ENCODE measurements at regions not wholly inside any gene's neighbourhood (a gene's known extent, or its start where the extent isn't known, plus 50 kb on each side); places are given as distances from the start of the nearest gene placed in this dataset.
A peak's percentile ranks its signal among the peaks of the same experiment; 100 is the strongest.

DNA sequence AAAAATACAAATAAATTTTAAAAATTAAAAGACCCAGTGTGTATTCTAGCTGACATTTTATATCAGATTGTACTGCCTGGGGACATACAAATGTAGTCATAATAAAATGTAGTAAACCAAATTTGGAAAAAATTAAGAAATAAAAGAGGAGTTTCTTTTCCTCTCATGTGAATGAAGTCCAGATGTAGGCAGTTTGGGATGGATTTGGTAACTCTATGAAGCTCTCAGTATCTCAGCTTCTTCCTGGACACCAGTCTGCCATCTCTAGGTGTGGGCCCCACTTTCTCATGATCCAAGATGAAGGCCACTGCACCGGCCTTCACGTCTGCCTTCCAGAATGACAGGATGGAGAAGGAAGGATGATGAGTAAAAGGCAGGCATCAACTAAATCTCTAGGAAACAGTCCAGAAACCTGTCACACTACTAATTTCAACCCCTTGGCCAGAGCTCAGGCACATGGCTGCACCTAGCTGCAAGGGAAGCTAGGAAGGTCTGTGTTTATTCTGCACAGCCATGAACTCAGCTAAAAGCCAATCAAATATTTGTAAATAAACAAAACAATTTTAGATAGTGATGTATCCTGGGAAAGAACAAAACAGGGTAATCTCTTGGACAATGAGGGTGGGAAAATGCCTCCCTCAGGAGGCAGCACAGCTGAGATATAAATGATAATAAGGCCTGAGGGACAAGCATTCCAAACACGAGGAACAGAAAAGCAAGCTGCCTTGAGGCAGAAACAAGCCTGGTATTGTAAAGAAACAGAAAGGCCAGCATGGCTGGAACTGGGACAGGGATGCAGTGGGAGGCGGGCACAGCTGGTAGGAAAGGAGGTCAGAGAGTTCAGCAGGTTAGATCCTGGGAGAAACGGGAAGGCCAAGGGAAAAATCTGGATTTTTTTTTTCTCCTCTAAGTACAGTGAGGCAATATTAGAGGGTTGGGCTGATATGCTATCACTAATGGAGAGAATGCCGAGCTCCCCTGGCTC is 88.5 kb upstream of the PTPN1 start:
- Histone ChIP-seq H3K4me3 (ENCODE audit: low read length) (no peak overlapping the region), H3K27me3 (ENCODE audit: control insufficient read depth, insufficient read depth) (no peaks in the 10 kb centered on the region), H3K4me1 (ENCODE audit: control insufficient read depth, insufficient read depth, low read length) (peaks cover 7% of the 10 kb centered on the region), H3K27ac (ENCODE audit: low read length) (no peak overlapping the region), H3K9me3 (ENCODE audit: control insufficient read depth, low read length) (no peaks in the 10 kb centered on the region)
- 84% methylated on average over 6 of the region's 6 CpGs for WGBS
- no peak for DNase-seq
- no peak for ATAC-seq
- intact Hi-C loops (cut with DNase I) = no loop called here

DNA sequence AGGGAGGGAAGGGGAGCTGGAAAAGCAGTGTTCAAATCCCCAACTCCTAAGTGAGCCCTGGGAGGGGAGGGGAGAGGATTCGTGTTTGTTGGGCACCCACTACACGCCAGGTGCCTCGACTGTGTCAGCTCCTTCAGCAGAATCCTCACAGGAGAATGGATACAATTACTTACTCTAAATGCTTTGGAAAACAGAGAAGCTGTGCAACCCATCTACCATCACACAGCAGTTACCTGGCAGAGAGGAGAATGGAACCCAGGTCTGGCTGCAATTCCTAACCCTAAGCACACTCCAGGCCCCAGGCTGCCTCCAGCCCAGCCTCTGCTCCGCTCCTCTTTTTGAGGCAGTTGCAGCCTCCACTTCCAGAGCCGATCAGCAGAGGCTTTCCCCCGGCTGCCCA is 86.4 kb upstream of the PTPN1 start:
- ATAC-seq = no peak
- intact Hi-C loops (cut with DNase I) = no loop called here
- H3K27ac ChIP-seq (ENCODE audit: low read length) = peak overlapping the region; percentile 50
- DNase-seq = no peak
- peaks cover 10% of the 10 kb centered on the region for H3K4me1 ChIP-seq (ENCODE audit: control insufficient read depth, insufficient read depth, low read length)
- no peaks in the 10 kb centered on the region for H3K27me3 ChIP-seq (ENCODE audit: control insufficient read depth, insufficient read depth)
- no peaks in the 10 kb centered on the region for H3K9me3 ChIP-seq (ENCODE audit: control insufficient read depth, low read length)
- H3K4me3 ChIP-seq (ENCODE audit: low read length) = no peak overlapping the region
- WGBS = 89% methylated on average over 6 of the region's 6 CpGs

DNA sequence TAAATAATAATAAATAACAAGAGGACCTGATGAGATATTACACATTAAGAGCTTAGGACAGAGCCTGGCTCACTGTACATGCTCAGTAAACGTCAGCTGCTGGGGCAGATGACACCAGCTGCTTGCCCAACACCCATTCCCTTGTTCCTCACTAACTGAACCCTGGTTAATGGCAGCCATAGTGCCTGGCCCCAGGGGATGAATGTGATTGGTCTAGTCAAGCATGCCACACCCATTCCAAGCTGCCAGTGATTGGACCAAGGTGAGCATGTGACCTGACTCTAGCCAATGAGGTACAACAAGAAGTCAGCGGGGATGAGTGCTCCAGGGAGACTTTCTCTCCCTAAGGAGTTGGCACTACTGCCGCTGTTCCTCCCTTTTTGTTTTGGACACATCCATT is 85.1 kb upstream of the PTPN1 start:
- Histone ChIP-seq H3K27ac (ENCODE audit: low read length) (no peak overlapping the region), H3K4me1 (ENCODE audit: control insufficient read depth, insufficient read depth, low read length) (peaks cover 10% of the 10 kb centered on the region), H3K4me3 (ENCODE audit: low read length) (no peak overlapping the region), H3K9me3 (ENCODE audit: control insufficient read depth, low read length) (no peaks in the 10 kb centered on the region), H3K27me3 (ENCODE audit: control insufficient read depth, insufficient read depth) (no peaks in the 10 kb centered on the region)
- ATAC-seq (no peak), DNase-seq (no peak)
- intact Hi-C loops (cut with DNase I) = no loop called here
- WGBS = 68% methylated on average over 3 of the region's 3 CpGs

DNA sequence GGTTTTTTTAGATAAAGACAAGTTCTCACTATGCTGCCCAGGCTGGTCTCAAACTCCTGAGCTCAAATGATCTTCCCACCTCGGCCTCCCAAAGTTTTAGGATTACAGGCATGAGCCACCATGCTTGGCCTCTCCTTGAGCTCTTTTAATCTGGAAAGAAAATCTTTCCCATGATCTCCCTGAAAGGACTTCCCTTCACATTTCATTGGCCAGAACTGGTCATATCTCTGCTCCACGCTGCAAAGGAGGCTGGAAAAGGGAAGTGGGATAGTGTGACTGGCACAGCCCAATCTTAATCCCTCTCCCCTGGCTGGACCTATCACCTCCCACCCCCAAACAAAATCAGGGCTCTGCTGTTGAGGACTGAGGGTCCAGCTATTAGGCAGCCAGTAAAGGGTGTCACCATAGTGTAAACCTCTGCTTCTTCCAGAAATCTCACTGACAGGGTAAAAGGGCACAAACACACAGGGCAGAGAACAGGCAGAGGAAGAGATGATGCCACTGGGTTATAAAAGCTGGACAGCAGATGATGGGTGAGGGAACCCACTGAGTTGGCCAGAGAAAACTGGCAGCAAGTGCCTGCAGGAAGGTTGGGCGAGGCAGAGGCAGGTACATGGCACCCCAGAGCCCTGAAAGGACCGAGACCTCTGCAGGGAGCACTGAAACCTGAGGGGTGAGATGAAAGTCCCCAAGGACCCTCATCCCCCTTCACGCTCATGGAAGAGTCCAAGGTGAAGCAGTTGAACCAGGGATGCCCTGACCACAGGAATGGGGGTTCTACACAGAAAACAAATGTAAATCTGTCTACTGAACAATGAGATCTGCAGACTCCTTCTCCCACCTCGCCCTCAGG is 83.1 kb upstream of the PTPN1 start:
- Histone ChIP-seq H3K4me3 (ENCODE audit: low read length) (no peak overlapping the region), H3K27ac (ENCODE audit: low read length) (no peak overlapping the region), H3K4me1 (ENCODE audit: control insufficient read depth, insufficient read depth, low read length) (peaks cover 10% of the 10 kb centered on the region), H3K9me3 (ENCODE audit: control insufficient read depth, low read length) (no peaks in the 10 kb centered on the region), H3K27me3 (ENCODE audit: control insufficient read depth, insufficient read depth) (no peaks in the 10 kb centered on the region)
- ATAC-seq (no peak), DNase-seq (no peak)
- 71% methylated on average over 6 of the region's 6 CpGs for WGBS
- intact Hi-C loops (cut with DNase I) = no loop called here

DNA sequence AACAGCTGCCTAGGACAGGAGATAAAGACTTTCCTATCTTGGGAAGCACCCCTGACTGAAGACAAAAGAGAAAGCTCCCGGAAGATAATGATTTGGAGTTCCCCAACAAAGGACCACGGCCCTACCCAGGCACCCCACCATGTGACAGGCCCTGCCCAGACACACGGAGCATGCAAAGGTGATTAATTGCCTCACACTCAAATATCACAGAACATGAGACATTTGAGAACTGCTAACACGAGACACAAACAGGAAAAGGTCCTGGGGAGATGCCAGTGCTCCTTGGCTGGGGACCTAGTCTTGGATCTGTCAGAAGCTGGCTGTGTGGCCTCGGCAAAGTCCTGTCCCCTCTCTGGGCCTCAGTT is 82.5 kb upstream of the PTPN1 start:
- WGBS = 10% methylated on average over 5 of the region's 5 CpGs

DNA sequence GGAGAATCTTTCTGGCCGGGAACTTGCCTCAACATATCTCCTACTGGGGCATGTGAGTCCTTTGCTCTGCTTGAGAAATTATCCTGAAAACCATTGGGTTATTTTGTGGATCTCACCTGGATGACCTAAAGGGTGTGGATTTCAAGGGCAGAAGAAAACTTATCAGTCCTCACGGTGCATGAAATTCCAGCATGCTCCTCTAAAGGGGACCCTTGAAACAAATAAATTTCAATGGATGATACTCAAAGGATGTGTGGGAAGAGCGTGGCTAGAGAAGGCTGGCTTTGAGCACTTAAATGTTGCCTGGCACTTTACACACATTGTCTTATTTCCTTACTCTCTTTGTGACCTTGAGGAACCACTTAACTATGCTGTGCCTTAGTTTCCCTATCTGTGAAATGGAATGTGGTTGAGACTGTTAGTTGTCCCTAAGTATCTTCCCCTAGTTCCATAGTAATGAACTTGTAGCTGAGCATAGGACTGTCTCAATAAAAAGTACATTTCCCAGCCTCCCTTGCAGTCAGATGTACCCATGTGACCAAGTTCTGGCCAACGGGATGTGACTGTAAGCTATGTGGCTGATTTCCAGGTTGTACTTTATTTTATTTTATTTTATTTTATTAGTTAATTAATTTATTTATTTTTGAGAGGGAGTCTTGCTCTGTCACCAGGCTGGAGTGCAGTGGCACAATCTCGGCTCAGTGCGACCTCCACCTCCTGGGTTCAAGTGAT is 81.9 kb upstream of the PTPN1 start:
- Histone ChIP-seq H3K27ac (ENCODE audit: low read length) (no peak overlapping the region), H3K9me3 (ENCODE audit: control insufficient read depth, low read length) (no peaks in the 10 kb centered on the region), H3K4me3 (ENCODE audit: low read length) (no peak overlapping the region), H3K4me1 (ENCODE audit: control insufficient read depth, insufficient read depth, low read length) (peaks cover 8% of the 10 kb centered on the region), H3K27me3 (ENCODE audit: control insufficient read depth, insufficient read depth) (no peaks in the 10 kb centered on the region)
- ATAC-seq (no peak), DNase-seq (no peak)
- WGBS = 81% methylated on average over 6 of the region's 6 CpGs
- intact Hi-C loops (cut with DNase I) = no loop called here

More for the DNA sequence above, 82.5 kb upstream of the PTPN1 start:
- Histone ChIP-seq H3K27me3 (ENCODE audit: control insufficient read depth, insufficient read depth) (no peaks in the 10 kb centered on the region), H3K4me1 (ENCODE audit: control insufficient read depth, insufficient read depth, low read length) (peaks cover 10% of the 10 kb centered on the region), H3K9me3 (ENCODE audit: control insufficient read depth, low read length) (no peaks in the 10 kb centered on the region), H3K27ac (ENCODE audit: low read length) (no peak overlapping the region), H3K4me3 (ENCODE audit: low read length) (no peak overlapping the region)
- ATAC-seq (peak; percentile 39 to 49), DNase-seq (peak in 2 of 3 donors; percentile 55 to 76)
- intact Hi-C loops (cut with DNase I) = no loop called here

DNA sequence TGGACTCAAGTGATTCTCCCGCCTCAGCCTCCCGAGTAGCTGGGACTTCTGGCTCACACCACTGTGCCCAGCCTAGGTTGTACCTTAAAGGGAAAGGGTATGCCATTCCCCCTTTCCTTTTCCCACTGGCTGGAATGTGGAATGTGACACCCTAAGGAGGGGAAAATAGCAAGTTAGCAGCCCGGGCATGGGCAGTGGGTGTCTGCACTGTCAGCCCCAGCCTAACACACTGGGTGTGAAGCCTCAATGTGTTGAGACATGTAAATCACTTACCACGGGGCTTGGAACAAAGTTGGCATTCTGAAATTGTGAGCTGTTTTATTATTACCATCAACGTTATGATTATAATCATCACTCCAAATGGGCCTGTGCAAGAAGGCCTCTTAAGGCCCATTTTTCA is 80.8 kb upstream of the PTPN1 start:
- ATAC-seq (peak in 1 of 2 donors; percentile 18), DNase-seq (no peak)
- 56% methylated on average over 5 of the region's 5 CpGs for WGBS
- intact Hi-C loops (cut with DNase I) = no loop called here
- no peaks in the 10 kb centered on the region for H3K27me3 ChIP-seq (ENCODE audit: control insufficient read depth, insufficient read depth)
- H3K4me1 ChIP-seq (ENCODE audit: control insufficient read depth, insufficient read depth, low read length) = peaks cover 11% of the 10 kb centered on the region
- no peaks in the 10 kb centered on the region for H3K9me3 ChIP-seq (ENCODE audit: control insufficient read depth, low read length)
- H3K27ac ChIP-seq (ENCODE audit: low read length) = no peak overlapping the region
- H3K4me3 ChIP-seq (ENCODE audit: low read length) = no peak overlapping the region

DNA sequence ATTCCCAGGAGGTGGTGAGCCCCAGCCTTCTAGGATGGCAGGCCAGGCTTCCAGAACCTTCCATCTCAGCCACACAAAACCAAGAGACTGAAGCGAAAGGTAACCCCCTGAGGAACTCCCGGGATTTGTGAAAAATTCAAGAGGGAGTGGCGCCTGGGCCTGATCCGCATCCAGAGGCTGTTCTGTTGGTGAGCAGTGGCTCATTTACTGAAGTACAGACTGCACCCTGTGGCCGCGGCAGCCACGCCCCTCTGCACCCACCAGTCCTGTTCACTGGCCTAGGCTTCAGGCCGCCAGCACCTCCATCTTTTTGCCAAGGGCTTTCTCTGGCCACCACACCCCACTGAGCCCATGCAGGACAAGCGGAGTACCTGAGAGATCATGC is 79.1 kb upstream of the PTPN1 start:
- intact Hi-C loops (cut with DNase I) = no loop called here
- DNase-seq = no peak
- ATAC-seq = peak in 1 of 2 donors; percentile 5
- 92% methylated on average over 9 of the region's 9 CpGs for WGBS
- Histone ChIP-seq H3K4me1 (ENCODE audit: control insufficient read depth, insufficient read depth, low read length) (peaks cover 11% of the 10 kb centered on the region), H3K27ac (ENCODE audit: low read length) (no peak overlapping the region), H3K9me3 (ENCODE audit: control insufficient read depth, low read length) (no peaks in the 10 kb centered on the region), H3K27me3 (ENCODE audit: control insufficient read depth, insufficient read depth) (no peaks in the 10 kb centered on the region), H3K4me3 (ENCODE audit: low read length) (no peak overlapping the region)

DNA sequence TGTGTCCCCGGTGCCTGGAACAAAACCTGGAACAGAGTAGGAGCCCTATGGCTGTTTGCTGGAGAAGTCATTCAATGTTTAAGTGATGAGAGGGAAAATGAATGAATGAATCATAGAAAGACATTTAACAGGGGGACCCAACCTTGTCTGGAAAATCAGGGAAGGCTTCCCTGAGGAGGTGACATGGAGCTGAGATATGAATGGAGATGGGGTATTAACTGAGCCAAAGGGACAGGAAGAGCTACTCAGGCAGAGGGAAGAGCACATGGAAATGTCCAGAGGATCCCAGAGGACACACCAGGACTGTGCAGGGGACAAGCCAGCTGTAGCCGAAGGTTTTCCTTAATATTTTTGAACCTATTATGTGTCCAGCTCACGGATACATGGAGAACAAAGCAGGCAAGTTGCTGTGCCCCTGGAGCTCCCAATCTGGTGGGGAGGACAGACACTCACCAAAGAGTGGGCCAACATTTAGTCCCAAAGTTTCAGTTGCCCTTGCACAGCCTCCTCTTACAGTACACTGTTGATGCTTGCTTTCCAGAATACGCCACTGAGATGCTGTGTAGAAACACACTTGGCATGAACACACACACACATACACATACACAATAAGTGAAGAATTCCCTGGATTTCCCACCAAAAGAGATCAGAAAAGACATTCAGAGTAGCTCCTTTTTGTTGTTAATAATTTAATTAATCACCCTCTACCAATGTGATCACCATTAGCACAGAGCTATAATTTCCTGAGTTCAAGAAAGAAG is 77.0 kb upstream of the PTPN1 start:
- DNase-seq = no peak
- 83% methylated on average over 4 of the region's 4 CpGs for WGBS
- Histone ChIP-seq H3K4me3 (ENCODE audit: low read length) (no peak overlapping the region), H3K4me1 (ENCODE audit: control insufficient read depth, insufficient read depth, low read length) (peaks cover 3% of the 10 kb centered on the region), H3K27ac (ENCODE audit: low read length) (no peak overlapping the region), H3K9me3 (ENCODE audit: control insufficient read depth, low read length) (no peaks in the 10 kb centered on the region), H3K27me3 (ENCODE audit: control insufficient read depth, insufficient read depth) (no peaks in the 10 kb centered on the region)
- no peak for ATAC-seq
- intact Hi-C loops (cut with DNase I) = no loop called here

DNA sequence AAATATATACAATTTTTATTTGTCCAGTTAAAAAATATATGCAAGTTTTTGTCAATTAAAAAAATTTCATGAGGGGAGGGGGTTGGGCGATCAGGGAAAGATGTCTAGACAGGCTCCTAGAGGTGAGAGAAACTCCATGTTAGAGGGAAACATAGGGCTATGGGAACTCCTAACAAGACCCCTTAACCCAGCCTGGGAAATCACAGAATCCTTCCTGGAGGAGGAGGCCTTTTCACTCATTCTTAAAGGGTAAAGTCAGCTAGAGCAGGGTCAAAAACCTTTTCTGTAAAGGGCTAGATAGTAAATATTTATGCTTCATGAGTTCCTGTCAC is 75.9 kb upstream of the PTPN1 start:
- WGBS = 93% methylated on average over 1 of the region's 1 CpG
- DNase-seq = no peak
- Histone ChIP-seq H3K9me3 (ENCODE audit: control insufficient read depth, low read length) (no peaks in the 10 kb centered on the region), H3K4me3 (ENCODE audit: low read length) (no peak overlapping the region), H3K27me3 (ENCODE audit: control insufficient read depth, insufficient read depth) (no peaks in the 10 kb centered on the region), H3K27ac (ENCODE audit: low read length) (no peak overlapping the region), H3K4me1 (ENCODE audit: control insufficient read depth, insufficient read depth, low read length) (peaks cover 3% of the 10 kb centered on the region)
- intact Hi-C loops (cut with DNase I) = no loop called here
- ATAC-seq = no peak
